NCI-H526 (cell line): ENCODE measurements at regions not wholly inside any gene's neighbourhood (a gene's known extent, or its start where the extent isn't known, plus 50 kb on each side); places are given as distances from the start of the nearest gene placed in this dataset.

Experiments
- DNase-seq, 2 experiments: peaks; one replicate each; lab custom pipeline; 2025; lab: John Stamatoyannopoulos, UW

DNA sequence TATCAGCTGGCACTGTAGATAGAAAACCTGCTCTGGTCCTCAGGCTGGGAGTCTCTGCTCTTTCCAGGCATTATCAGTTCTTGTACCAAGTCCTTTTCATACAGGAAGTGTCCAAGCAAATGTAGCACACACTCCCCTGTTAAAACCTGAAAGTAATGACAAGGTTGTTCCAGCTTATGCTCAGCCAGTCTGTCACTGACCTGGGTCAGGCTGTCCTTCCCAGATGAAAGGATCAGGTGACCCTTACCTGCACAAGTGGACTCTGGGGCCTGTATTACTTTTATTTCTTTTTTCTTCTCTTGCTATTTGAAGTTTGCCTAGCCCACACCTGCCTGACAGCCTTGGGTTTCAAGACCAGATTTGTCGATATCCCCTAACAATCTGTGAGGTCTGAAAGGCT is 156.3 kb upstream of the SESN3 start:
- DNase-seq, result no peak

DNA sequence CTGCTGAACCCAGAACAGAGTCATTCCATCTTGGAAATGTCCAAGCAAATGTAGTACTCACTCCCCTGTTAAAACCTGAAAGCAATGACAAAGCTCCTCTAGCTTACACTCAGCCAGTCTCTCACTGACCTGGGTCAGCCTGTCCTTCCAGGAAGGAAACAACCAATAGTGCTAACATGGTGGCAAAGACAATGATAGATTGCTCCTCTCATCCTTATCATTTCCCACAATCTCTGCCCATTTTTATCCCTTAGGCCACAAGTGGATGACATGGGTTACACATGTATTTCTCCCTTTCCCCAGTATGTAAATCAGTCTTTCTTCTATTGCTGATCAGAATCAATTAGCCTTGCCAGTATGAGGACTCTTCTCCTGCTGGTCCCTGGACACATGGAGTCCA is 154.6 kb upstream of the SESN3 start:
- DNase-seq, result no peak

- no peak for DNase-seq
These were observed 148.5 kb upstream of the SESN3 start for GRCh38 chr11:95379479-95379878.

GRCh38 chr11:95378789-95379188 is 147.8 kb upstream of the SESN3 start:
- DNase-seq, result peak; percentile 13 to 38

GRCh38 chr11:95378111-95378510 is 147.1 kb upstream of the SESN3 start:
- no peak for DNase-seq

DNA sequence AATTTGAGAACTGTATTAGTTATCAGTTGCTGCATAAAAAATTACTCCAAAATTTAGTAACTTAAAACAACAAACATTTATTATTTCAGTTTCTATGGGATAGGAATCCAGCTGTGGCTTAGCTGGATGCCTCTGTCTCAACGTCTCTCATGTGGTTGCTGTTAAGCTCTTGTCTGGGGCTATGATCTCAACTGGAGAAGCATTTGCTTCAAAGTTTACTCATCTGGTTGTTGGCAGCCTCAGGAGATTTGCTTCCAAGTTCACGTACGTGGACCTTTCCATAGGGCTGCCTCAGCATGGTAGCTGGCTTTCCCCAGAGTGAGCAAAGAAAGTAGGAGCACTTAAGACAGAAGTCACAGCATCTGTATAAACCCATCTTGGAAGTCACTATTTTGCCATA is 144.9 kb upstream of the SESN3 start:
- no peak for DNase-seq

DNA sequence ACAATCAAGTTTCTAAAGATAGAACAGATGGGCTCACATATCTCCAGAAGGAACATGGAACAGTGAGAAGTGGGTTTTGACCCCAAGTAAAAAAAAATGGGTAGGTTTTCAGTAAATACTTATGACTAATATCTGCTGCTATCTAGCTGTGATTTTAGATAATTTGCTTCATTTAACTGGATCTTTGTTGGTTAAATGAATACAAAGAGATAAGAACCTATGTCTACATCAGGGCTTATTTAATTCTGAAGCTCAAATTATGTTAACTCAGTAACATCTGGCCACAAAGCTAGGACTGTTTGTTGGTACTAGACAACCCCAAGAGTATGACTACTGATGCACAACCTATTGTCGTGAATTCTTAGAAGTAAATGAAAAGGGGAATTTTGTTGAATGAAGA is 144.4 kb upstream of the SESN3 start:
- DNase-seq, result no peak

GRCh38 chr11:95374105-95374504 is 143.1 kb upstream of the SESN3 start:
- no peak for DNase-seq

DNA sequence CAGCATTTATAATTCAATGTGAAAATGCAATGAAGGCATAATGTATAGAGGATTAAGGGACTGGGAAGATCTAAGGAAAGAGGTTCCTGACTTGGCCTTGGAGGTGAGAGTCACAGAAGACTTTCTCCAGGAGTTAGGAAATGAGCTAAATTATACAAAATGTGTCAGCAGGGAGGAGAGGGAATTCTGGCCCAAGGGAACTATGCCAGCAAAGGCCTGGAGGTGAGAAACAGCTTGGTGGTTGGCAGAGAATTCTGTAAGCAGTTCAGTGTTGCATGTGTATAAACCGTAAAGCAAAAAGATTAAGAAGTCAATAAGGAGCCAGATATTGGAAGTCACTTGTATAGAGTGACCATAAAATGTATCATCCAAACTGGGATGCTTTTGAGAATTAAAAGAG is 142.2 kb upstream of the SESN3 start:
- no peak for DNase-seq

DNA sequence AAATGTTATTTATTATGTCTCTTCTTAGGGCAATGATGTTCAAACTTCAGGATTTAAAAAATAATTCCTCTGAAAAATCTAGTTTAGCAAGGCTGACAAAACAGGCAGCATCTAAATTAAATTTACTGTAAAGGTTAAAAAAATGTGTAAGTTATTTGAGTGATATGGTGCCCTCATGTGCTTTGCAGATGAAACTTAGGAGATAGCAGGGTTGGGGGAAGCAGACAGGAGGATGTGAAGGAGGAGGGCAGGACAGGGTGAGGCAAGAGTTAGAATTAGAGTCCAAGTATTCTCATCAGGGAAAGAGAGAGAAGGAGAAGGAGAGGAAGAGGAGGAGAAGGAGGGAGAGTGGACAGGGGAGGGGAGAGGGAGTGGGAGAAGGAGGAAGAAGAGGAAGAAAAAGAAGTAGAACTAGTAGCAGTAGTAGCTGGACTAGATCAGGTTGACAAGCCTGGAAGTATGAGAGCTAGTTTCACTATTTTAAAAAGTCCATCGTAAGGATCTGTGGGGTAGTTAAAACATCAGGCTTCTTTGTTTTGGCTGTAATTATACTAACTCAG is 141.2 kb upstream of the SESN3 start:
- no peak for DNase-seq

- no peak for DNase-seq
These were observed 140.2 kb upstream of the SESN3 start for GRCh38 chr11:95371153-95371552.

GRCh38 chr11:95367726-95368125 is 136.7 kb upstream of the SESN3 start:
- DNase-seq, result no peak

- no peak for DNase-seq
These were observed 134.3 kb upstream of the SESN3 start for GRCh38 chr11:95365348-95365747.

DNA sequence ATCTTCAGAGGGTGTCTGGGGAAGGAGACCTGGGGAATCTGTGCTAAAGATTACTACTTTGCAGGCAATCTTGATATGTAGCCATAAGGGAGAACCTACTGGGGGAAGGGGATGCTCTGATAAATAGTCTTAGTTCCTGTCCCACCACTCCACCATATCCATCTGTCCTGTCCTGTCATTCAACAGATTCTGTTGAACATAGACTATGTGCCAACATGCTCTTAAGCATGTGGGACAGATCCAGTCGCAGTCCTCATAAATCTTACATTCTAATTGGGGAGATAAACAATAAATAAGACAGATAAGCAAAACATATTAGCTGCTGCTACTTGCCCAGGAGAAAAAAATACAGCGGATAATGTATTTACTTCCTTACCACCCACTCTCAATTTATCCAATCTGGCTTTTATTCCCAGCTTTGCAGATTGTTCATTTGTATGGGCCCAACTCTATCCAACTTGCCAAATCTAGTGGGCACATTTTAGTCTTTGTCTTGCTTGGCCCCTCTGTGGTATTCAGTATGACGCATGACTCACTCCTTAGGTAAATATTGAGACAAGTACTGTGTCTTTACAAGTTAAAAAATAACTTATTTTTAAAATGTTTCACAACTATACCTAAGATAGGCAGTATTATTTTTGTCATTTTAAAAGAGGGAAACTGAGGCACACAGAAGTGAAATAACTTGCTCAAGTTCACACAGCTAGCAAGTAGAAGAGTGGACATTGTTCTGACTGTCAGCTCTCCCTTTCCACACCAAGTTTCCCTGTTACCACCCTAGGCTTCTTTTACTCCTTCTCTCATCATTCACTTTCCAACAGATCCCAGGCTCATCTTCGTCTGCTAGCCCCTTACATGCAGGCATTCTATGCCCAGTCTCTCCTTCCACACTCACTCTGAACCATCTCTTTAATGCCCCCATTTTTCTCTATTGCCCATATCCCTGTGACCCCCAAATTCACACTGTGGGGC is 133.6 kb upstream of the SESN3 start:
- no peak for DNase-seq

- peak; percentile 83 to 94 for DNase-seq
These were observed 132.7 kb upstream of the SESN3 start for GRCh38 chr11:95363708-95364107.

GRCh38 chr11:95363164-95363563 is 132.2 kb upstream of the SESN3 start:
- no peak for DNase-seq

DNA sequence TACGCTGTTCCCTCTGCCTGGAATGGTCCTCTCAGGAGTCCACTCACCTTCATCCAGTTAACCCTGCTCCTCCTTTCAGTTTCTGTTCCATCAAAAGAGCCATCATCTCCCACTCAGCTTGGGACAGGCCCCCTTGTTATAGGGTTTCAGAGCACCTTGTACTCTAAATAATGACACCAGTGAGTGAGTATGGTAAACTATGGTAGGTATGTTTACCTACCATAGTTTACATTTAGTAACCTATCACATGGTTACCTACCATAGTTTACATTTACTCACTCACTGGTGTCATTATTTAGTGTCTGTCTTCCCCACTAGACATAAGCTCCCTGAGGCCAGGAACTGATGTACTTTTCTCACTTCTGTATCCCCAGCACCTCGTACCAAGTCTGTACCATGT is 130.2 kb upstream of the SESN3 start:
- DNase-seq, result no peak

GRCh38 chr11:95360377-95361075 is 129.5 kb upstream of the SESN3 start:
- no peak for DNase-seq

- no peak for DNase-seq
These were observed 128.8 kb upstream of the SESN3 start for GRCh38 chr11:95359756-95360155.

DNA sequence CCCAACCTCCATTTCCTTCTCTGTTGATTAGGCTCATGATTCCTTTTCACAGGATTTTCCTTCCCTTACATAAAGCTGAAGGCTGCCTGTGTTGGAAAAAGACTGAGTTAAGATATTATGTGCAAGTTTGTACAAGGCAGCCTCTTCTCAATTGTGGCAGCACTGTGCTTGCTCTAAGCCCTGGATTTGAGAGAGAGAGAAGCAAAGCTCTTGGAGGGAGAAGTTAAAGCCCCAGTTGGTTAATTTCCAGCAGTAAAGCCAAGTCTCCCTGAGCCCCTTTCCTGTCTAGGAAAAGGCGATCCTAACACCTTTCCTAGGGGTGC is 128.3 kb upstream of the SESN3 start:
- no peak for DNase-seq

GRCh38 chr11:95358511-95359340 is 127.7 kb upstream of the SESN3 start:
- DNase-seq, result no peak

DNA sequence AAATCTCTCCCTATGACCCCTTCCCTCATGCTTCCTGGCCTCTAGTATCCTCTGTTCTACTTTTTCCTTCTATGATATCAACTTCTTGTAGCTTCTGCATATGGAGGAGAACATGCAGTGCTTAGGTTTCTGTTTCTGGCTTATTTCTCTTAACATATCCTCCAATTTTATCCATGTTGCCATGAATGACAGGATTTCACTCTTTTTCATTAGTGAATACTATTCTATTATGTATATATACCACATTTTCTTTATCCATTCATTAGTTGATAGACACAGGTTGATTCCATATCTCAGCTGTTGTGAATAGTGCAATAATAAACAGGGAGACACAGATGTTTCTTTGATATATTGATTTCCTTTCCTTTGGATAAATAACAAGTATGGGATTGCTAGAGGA is 123.3 kb upstream of the SESN3 start:
- DNase-seq, result no peak
